GM12892 (cell line): ENCODE measurements at regions not wholly inside any gene's neighbourhood (a gene's known extent, or its start where the extent isn't known, plus 50 kb on each side); places are given as distances from the start of the nearest gene placed in this dataset.
"Not testable (repeated sequence)": the region's sequence is repeated elsewhere in the genome, so short reads cannot be mapped to it uniquely, and the experiment has no call there.

Experiments used
- POLR2A ChIP-seq: IDR thresholded peaks from 2 replicates; pipeline ENCODE4 v1.6.1; 2011; ENCODE audit warnings: low read depth, low read length, control low read depth
- POLR2AphosphoS5 ChIP-seq: IDR thresholded peaks from 2 replicates; pipeline ENCODE4 v1.6.1; 2011; ENCODE audit warnings: low read depth, low read length, control low read depth

DNA sequence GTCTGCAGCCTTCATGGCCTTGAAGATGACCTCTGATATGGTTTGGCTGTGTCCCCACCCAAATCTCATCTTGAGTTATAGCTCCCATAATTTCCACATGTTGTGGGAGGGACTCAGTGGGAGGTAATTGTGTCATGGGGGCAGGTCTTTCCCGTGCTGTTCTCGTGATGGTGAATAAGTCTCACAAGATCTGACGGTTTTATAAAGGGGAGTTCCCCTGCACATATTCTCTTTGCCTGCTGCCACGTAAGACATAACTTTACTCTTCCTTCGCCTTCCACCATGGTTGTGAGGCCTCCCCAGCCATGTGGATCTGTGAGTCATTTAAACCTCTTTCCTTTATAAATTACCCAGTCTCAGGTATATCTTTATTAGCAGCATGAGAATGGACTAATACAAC, 102.6 kb downstream of the C17orf67 start:
- not testable (repeated sequence) for TF ChIP-seq POLR2A, POLR2AphosphoS5
